Pons (tissue), 1 donor: ENCODE measurements at regions not wholly inside any gene's neighbourhood (a gene's known extent, or its start where the extent isn't known, plus 50 kb on each side); places are given as distances from the start of the nearest gene placed in this dataset.
"Not testable (repeated sequence)": the region's sequence is repeated elsewhere in the genome, so short reads cannot be mapped to it uniquely, and the experiment has no call there.

Experiments used
- DNase-seq: peaks from one replicate; pipeline ENCODE4 v3.0.0-alpha.2; 2016; ENCODE audit warnings: low spot score

DNA sequence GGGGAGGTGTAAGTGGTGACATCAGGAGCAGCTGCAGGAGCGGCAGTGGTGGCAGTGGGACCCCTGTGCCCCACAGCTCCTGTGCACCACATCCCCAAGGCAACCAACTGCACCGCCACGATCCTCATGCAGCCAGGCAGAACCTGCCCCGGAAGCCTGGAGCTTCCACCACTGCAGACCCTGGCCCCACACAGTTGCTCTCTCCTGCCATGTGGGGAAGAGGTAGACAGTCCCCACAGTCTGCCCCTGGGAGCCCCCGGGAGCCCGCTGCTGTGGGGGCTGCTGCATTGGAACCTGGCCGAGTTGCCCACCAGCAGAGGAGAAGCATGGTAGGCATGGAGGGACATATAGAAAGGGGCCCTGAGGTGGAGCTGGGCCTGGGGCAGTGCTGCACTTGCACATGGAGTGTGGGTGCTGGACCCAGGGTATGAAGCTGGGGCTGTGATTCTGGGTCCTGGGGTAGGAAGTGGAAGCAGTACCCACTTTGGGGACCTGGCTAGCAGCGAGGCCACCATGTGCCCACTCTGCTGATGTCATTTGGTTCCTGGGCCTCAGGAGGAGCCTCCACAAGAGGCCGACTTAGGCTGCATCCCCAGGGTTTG is 623.3 kb upstream of the LRRTM4 start:
- DNase-seq = no peak

DNA sequence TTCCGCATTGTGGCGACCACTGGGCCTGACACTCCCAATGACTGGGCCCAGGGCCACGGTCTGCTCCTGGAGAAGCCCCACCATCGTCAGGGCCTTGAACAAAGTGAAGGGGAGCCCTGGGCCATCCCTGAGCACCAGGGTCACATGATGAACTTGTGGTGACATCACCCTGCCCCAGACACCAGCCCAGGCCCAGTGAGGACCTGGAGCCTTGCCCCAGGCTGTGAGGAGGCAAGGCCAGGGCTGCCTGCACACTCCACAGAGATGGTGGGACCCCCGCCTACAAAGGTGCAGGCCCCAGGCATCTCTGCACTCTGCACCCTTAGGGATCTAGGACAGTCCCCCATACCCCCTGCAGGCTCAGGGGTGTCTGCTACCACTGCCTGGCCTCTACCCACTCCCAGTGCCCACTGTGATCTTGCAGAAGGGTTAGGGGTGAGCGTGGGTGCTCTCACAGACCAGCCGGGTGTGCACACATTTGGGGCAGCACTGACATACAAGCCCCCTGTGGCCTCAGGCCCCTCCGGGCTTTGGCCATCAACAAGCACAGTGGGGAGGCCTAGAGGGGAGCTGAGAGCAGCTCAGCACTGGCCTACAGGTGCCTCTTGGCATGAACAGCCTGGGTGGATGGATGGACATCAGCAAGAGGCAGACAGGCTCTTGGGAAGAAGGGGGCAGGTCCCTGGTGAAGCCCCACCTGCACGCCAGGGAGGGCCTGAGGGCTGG is 624.0 kb upstream of the LRRTM4 start:
- no peak for DNase-seq

DNA sequence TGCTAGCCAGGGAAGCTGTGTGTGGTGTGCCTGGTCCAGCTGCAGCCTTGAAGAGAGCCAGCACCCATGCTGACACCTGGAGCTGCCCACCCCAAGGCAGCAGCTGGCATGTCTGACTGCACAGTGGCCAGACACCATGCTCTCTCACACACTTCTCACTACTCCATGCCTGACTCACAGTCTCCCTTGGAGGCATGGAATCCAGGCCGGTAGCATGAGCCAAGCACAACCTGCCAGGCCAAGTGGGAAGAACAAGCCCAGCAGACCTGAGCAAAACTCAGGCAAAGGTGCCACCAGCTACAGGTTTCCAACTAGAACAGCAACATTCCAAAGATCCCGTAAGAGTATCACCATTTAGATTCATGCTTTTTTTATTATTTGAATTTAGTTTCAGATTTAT is 625.3 kb upstream of the LRRTM4 start:
- no peak for DNase-seq

DNA sequence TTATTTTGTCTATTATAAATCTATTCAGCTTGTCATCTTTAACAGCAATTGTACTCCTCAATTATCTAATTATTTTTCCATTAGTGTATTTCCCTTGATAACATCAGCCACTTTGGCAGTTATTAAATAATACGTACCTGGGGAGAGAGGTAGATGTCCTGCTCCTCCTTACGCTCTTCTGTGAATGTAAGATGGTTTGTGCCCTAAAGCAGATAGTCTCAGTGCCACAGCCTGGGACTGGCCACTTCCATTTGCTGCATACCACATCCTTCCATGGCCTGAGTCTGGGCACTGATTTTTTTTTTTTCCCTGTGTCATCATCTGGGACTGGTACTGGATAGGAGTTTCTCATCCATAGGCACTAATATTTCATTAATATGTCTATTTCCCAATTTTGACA is 632.4 kb upstream of the LRRTM4 start:
- no peak for DNase-seq

DNA sequence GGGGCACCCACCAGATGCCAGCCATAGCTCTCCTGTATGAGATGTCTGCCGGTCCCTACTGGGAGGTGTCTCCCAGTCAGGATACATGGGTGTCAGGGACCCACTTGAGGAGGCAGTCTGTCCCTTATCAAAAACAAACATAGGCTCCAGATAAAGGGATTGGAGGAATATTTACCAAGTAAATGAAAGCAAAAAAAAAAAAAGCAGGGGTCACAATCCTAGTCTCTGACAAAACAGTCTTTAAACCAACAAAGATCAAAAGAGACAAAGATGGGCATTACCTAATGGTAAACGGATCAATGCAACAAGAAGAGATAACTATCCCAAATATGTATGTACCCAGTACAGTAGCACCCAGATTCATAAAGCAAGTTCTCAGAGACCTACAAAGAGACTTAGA is 640.0 kb upstream of the LRRTM4 start:
- no peak for DNase-seq

DNA sequence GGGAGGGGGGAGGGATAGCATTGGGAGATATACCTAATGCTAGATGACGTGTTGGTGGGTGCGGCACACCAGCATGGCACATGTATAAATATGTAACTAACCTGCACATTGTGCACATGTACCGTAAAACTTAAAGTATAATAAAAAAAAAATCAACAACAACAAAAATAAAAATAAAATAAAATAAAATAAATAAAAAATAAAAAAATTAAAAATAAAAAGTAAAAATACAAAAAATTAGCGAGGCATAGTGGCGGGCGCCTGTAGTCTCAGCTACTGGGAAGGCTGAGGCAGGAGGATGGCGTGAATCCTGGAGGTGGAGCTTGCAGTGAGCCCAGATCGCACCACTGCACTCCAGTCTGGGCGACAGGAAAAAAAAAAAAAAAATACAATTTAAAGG is 650.0 kb upstream of the LRRTM4 start:
- not testable (repeated sequence) for DNase-seq

DNA sequence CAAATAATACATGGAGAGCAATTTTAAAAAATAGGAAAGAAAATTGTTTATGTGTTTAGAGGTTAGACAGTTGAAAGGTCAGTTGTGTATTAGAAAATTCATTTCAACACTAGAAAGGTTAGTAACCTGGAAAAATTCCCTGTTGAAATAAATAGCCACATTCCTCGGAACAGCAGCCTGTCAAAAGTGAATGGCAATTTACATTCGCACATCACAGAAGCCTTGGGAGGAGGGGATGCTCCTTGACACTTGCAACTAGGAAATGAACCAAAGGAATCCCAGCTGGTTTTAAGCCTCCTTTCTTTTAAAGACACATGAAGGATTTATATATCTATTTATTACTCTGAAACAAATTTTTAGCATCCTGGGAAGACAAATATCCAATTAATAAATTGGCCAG is 653.5 kb upstream of the LRRTM4 start:
- peak; percentile 24 for DNase-seq

DNA sequence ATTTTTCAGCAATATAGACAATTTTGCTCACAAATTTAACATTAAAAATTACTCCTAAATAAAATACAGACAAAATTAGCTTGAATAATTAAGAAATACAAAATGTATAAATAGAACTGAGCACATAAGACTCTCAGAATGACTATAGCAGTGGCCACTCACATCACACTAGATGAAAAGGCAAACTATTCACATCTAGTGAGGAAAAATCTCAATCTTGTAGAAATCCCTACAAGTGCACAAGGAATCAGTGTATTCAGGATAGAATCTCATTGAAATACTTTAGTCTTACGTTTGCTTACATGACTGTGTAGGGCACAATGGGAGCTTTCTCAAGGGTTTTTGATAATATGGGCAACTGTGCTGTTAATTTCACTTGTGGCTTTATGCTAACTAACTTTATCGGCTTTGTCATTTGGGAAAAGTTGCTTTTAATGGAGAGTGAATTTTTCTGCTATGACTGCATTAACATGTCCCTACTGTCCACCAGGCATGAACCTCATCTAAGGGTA is 678.9 kb upstream of the LRRTM4 start:
- peak; percentile 69 for DNase-seq

DNA sequence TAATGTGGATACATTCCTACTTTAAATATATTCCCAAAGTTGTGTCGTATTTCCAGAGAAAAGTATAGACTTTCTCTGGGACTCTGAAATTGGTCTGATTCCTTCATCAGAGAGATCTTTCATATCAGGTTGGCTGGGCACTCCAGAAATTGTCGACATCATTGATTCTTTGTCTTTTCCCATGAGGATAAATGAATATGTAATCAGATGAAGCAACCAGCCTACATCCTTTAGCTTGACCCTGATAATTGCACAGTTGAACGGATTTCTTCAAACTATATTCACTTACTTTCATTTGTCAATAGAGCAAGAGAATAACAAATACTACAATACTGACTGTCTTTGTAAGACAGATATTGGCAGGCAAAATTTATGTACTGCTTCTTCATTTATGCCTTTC is 680.2 kb upstream of the LRRTM4 start:
- DNase-seq = no peak

DNA sequence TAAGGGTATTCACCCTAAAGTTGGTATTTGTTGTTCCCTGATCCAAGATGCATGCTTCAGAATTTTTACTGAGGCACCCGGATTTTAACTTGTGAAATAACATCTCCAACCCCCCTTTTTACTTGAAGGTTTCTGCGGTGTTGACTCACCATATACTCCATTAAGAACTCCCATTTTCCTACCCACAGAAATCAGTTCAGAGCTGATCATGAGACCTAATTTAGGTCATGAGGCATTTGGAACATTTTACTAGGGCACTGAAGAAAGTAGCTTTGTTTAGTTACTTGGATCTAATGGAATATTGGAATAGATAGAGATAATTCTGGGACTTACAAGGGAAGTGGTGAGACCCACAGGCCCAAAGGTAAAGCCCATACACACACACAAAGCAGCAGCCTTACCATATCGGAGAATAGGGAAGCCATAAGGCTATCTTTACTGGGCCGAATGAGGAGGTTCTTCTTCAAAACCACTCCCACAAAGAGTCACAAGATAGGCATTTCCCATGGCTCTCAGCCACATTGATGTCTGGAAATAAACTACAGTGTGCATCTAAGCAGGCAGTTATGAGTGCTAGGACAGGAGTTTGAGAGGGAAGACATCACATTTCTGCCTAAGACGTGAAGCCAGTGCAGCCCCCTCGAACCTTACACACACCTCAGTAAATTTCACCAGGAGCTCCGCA is 681.0 kb upstream of the LRRTM4 start:
- DNase-seq = peak; percentile 40

DNA sequence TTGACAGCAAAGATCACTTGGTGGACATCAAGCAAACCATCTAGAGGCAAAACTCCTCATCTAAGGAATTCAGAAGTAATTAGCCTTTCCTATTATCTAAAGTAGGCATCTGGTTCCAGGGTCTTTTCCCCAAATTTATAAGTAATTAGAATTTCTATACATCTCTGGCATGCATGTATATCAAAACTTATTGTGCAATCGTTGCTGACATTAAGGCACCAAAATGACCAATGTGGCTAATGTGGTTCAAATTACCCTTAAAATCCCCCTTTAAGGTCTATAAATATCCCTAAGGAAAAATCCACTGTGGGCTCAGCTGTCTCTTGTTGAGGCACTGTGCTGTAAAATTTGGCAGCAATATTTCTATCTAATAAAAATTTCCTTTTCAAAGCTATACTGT is 695.9 kb upstream of the LRRTM4 start:
- no peak for DNase-seq

DNA sequence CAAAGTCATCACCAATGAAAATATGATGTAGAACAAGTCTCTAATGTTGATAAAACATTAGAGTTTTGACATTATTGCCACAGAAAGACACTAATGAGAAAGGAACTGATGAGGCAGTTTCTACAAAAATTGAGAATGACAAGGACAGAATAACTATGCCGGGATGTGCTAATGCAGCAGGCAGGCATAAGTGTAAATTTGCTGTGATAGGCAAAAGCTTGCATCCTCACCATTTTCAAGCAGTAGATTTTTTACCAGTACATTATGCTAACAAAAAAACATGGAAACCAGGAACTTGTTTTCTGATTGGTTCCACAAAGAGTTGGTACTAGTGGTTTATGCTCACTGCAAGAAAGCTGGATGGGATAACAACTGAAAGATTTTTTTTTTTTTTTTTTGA is 715.5 kb upstream of the LRRTM4 start:
- no peak for DNase-seq

DNA sequence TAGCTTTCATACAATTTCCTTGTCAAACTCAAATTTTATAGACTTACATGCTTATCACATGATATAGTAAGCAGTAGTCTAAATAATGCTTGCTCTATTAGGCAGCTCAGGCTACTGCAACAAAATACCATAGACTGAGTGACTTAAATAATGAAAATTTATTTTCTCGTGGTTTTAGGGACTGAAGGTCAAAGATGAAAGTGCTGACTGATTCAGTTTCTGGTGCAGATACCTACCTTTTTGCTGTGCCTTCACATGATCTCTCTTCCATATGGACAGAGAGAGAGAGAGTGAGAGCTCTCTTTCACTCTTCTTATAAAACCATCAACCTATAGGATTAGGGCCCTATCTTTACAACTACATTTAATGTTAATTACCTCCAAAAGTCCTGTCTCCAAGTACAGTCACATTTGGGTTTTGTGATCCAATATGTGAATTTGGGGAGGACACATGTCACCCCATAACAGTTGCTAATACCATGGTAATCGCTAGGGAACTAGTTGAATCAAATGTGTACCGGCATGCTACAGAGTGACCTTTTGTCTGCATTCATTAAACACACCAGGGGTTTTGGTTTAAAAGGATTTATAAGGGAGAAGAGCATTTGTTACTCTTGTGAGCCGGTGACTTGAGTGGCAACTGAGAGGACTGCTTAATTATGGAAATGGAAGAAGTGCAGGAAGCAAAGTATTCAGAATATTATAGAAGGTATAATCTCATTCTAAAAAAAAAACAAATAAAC is 723.4 kb upstream of the LRRTM4 start:
- DNase-seq = no peak

DNA sequence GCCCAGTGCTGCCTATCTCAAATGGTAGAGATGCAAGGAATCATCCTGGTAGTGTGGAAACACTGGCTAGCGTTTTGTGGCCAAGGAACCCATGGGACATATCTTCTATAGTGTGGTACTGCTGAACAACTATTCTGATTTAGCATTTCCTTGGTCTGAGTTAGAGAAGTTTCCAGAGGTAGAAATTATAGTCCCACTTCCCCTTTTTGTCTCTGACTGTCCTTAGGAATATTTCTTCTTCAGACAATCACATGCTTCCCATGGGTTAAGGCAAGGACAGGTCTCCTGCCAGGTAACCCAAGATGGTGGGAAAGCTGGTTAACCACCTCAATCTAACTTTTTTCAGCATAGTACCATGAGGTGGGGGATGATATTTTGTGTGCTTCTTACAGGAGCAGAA is 729.5 kb upstream of the LRRTM4 start:
- DNase-seq = no peak

DNA sequence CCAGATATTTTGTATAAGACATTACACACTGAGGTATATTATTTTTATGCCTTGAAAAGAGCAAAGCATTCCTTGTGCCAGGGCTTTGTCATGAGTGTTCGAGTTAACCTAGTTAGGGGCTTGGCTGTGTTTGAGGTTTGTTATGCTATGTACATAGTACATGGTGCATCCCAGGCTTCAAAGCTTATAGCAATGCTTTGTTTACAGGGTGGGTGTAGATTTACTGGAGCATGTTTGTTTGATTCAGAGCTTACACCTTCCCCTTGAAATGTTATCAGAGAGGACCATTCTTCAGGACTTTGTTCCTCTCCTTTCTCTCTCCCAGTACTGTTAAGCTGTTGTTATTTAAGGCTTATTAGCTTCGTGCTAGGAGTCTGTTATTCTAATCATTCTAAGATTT is 738.7 kb upstream of the LRRTM4 start:
- DNase-seq = peak; percentile 37

DNA sequence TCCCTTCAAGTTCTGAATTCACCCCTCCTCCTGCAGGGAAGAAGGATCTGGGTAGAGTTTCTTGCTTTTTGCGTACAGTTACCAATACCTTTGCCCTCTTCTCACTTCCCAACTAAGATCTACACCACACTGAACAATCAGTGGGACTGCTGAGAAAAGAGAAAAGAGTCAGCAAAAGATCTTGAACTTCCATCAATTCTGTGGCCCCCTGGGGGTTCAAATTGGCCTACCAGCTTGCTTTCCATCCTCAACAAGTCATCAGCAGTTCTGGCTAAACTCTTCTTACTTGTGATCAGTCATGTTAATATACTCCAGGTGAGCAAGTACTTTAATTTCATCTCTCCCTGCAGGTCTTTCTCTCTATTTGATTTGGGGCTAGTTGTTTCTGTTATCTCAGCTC is 739.3 kb upstream of the LRRTM4 start:
- DNase-seq = no peak

DNA sequence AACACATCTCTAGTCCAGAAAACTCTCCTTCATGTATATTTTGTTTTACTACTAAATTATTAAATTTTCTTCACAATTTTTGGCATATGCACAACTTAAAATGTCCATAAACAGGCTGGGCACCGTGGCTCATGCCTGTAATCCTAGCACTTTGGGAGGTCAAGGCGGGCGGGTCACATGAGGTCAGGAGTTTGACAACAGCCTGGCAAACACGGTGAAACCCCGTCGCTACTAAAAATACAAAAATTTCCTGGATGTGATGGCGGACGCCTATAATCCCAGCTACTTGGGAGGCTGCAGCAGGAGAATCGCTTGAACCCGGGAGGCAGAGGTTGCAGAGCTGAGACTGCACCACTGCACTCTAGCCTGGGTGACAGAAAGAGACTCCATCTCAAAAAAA is 739.9 kb upstream of the LRRTM4 start:
- not testable (repeated sequence) for DNase-seq

DNA sequence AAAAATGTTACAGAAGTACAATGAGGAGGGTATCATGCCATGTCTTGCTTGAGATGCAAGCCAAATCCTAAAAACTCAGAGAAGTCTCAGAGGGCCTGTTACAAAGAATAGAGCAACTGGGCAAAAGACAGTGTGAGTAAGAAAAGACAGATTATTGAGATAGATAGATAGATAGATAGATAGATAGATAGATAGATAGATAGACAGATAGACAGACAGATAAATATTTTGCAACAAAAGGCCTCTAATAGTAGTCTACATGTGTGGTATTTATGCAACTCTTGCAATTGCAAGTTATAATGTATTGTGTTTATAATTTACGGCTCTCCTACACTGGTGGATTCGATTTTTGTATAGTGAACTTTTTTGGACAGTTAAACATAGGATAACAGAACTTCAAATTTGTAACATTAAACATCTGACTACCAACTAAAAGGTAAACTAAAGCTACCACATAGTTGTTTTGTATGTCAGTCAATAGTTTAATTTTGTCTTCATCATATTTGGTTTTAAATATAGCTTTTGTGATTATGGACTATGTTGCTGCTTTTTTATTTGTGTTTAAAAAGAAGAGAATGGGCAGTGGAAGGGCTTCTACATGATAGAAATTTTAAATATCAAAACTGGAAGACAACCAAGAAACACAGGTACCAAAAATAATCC is 740.7 kb upstream of the LRRTM4 start:
- DNase-seq = no peak

DNA sequence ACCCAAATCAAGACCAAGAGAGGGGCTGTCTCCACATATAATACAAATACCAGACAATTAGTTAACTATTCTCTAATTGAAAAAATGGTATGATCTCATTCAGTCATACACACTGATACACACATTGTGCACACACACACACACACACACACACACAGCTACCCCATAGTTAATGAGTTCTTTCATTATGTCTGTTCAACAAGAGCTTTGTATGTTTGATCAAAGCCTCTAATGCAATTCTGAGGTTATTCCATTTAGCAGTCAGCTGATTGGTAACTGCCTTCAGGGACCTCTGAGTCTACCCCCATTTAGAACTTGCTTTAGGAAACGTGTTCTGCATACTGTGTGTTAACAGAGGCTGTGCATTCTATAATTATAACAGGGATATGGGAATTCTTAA is 741.4 kb upstream of the LRRTM4 start:
- DNase-seq = peak; percentile 98

DNA sequence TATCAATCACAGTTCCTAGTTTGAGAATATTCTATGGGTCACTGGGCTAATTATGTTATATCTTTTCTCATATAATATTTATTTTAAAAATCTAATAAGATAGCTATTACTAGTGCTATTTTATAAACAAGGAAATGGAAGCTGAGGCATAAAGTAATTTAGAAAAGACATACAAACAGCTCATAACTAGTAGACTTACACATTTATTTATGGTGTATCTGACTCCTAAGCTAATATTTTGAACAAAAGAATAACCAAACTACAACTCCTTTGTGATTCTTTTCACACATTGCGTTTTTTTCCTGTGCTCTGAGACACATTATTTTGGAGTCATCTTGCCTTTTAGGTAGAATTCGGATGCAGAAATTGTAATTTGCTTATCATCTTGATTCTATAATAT is 742.0 kb upstream of the LRRTM4 start:
- peak; percentile 51 for DNase-seq

DNA sequence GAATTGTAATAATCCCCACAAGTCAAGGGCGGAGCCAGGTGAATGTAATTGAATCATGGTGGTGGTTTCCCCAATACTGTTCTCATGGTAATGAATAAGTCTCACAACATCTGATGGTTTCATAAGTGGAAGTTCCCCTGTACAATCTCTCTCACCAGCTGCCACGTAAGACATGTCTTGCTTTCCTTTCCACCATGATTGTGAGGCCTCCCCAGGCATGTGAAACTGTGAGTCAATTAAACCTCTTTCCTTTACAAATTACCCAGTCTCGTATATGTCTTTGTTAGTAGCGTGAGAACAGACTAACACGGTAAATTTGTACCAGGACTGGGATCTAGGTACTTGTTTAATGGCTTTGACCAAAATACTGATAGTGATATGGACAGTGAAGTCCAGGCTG is 744.3 kb upstream of the REG3G start:
- DNase-seq = no peak

DNA sequence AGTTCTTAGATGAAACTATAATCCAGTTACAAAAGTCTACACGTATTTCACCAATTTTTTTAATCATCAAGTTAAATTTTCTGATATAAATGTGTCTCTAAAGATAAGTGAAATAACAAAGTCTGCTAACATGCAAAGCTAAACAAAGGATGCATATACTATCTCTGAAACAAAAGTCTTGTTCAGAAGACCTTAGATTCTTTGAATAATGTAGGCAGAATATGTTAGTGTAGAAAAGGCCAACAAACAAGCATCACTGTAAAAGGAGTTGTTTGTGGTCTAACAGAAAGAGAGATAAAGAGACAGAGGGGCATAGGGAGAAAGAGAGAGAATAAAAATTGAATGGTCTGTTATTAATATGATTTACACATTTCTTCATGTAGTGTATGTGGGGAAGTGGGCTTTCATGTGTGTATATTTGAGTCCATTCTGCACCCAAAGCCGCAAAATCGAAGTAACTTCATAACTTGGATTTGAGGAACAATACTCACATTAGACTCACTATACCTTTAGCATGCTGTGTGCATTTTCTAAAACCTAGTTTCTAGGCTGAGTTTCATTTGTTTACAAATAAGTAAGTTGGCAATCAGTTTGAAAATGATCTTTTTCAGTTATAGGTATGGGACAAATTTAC is 734.8 kb upstream of the REG3G start:
- DNase-seq = peak; percentile 91
